Panc1 (cell line): ENCODE measurements at regions not wholly inside any gene's neighbourhood (a gene's known extent, or its start where the extent isn't known, plus 50 kb on each side); places are given as distances from the start of the nearest gene placed in this dataset.

Experiments
- ATAC-seq: fragments of 200-7000 bp; cut with Tn5 transposase; 2 replicates; pipeline ENCODE4 v1.9.1; 2020; ENCODE audit warnings: mild to moderate bottlenecking, moderate library complexity
- BruUV-seq: library from RNA; stranded (reverse); fragments of 400-500 nt; replicated peaks from 2 replicates; lab custom pipeline; 2021; lab: Mats Ljungman, UMichigan
- CTCF ChIA-PET: fragments of 300-600 bp; sonication (Branson Sonifier 250); formaldehyde crosslinking; loops from one replicate; lab custom pipeline; 2022; ENCODE audit warnings: antibody characterized with exemption; lab: Charles Lee
- POLR2A ChIA-PET: fragments of 300-600 bp; sonication (Branson Sonifier 250); formaldehyde crosslinking; loops from one replicate; lab custom pipeline; 2022; ENCODE audit warnings: antibody characterized with exemption; lab: Charles Lee
- DNase-seq: peaks from one replicate; pipeline ENCODE4 v3.0.0-alpha.2; 2010; ENCODE audit warnings: low read depth, low spot score
- H3K27ac ChIP-seq: 2 replicates; pipeline ENCODE4 v1.5.1; 2011; ENCODE audit warnings: mild to moderate bottlenecking, low read length, inconsistent platforms
- H3K27me3 ChIP-seq: fragments of 200-500 bp; sonication (Bioruptor generic); 2 replicates; pipeline ENCODE4 v1.6.0; 2014; ENCODE audit warnings: low read length, inconsistent platforms; ENCODE audit not compliant: control insufficient read depth, insufficient read depth
- H3K36me3 ChIP-seq: fragments of 200-500 bp; sonication (Bioruptor generic); 2 replicates; pipeline ENCODE4 v1.5.1; 2014; ENCODE audit warnings: inconsistent platforms, mild to moderate bottlenecking, low read length, moderate library complexity; ENCODE audit not compliant: control insufficient read depth, insufficient read depth
- H3K4me1 ChIP-seq: 2 replicates; pipeline ENCODE4 v1.5.1; 2011; ENCODE audit warnings: inconsistent platforms, mild to moderate bottlenecking, low read length, moderate library complexity; ENCODE audit not compliant: control insufficient read depth, insufficient read depth
- H3K4me3 ChIP-seq, 2 experiments: 2 replicates each; pipeline ENCODE4 v1.5.1; 2011 to 2012; ENCODE audit warnings: low read depth in 2 of 2, low read length in 2 of 2, mild to moderate bottlenecking in 2 of 2, inconsistent platforms in 1 of 2, moderate library complexity in 1 of 2
- H3K9me3 ChIP-seq: fragments of 200-500 bp; sonication (Bioruptor generic); 2 replicates; pipeline ENCODE4 v1.5.1; 2014; ENCODE audit warnings: low read depth, mild to moderate bottlenecking, inconsistent platforms, low read length, moderate library complexity; ENCODE audit not compliant: control insufficient read depth, insufficient read depth
- CTCF ChIP-seq: fragments of 450-650 bp; IDR thresholded peaks from 2 replicates; pipeline ENCODE4 v1.5.1; 2017; ENCODE audit warnings: mild to moderate bottlenecking
- POLR2AphosphoS5 ChIP-seq: IDR thresholded peaks from 2 replicates; pipeline ENCODE4 v1.6.1; 2012; ENCODE audit warnings: mild to moderate bottlenecking, low read depth, low read length, moderate library complexity
- REST ChIP-seq, 2 experiments: IDR thresholded peaks; 2 replicates each; pipeline ENCODE4 v1.6.1; 2011 to 2012; ENCODE audit warnings: low read depth in 2 of 2, control low read depth in 1 of 2, low read length in 1 of 2, mild to moderate bottlenecking in 1 of 2, moderate library complexity in 1 of 2; ENCODE audit not compliant: insufficient read depth in 1 of 2
- SIN3A ChIP-seq: IDR thresholded peaks from 2 replicates; pipeline ENCODE4 v1.6.1; 2012; ENCODE audit warnings: low read depth, mild to moderate bottlenecking, low read length, moderate library complexity, borderline replicate concordance; ENCODE audit not compliant: insufficient read depth
- TCF7L2 ChIP-seq: IDR thresholded peaks from 2 replicates; pipeline ENCODE4 v1.6.1; 2011; ENCODE audit warnings: mild to moderate bottlenecking, low read depth, low read length, inconsistent platforms
- in situ Hi-C: cut with HindIII; loops from 2 replicates; pipeline ENCODE4 v1.10.0; 2016; ENCODE audit warnings: low sequenced_read_pairs, low pct_unique_long_range_greater_than_20kb
- intact Hi-C: fragments of 100-400 bp; cut with micrococcal nuclease; formaldehyde crosslinking; loops from one replicate; pipeline ENCODE4 v1.10.0; 2022; ENCODE audit not compliant: unreplicated experiment

GRCh38 chr14:100445436-100446088, 122.4 kb downstream of the SLC25A47 start:
- ATAC-seq = no peak
- peak overlapping the region; percentile 94 for H3K27ac ChIP-seq
- no peaks in the 10 kb centered on the region for H3K36me3 ChIP-seq
- no peak for TF ChIP-seq SIN3A
- TF ChIP-seq CTCF = no peak
- TF ChIP-seq REST (IDR thresholded peaks at IDR 0.05; ENCODE audit: insufficient read depth in 1 of 2, low read depth in 2 of 2, low read length in 1 of 2) = no peak
- no peak for TF ChIP-seq POLR2AphosphoS5
- TF ChIP-seq TCF7L2 = no peak
- no TSS peak for BruUV-seq
- ChIA-PET CTCF (no interaction called here), POLR2A (no interaction called here)
- H3K4me1 ChIP-seq = peaks cover 37% of the 10 kb centered on the region
- DNase-seq = no peak
- no peaks in the 10 kb centered on the region for H3K9me3 ChIP-seq
- H3K4me3 ChIP-seq = no peak overlapping the region
- intact Hi-C loops (loop anchor here (10.0 kb wide), 1 partner anchor 79 kb away; no protein-coding TSS in a partner anchor), in situ Hi-C loops (no loop called here)
- no peaks in the 10 kb centered on the region for H3K27me3 ChIP-seq

GRCh38 chr14:100446572-100446971, 123.4 kb downstream of the SLC25A47 start:
- H3K36me3 ChIP-seq = no peaks in the 10 kb centered on the region
- no TSS peak for BruUV-seq
- H3K4me3 ChIP-seq = no peak overlapping the region
- no peaks in the 10 kb centered on the region for H3K9me3 ChIP-seq
- intact Hi-C loops = loop anchor here (10.0 kb wide), 1 partner anchor 78 kb away; no protein-coding TSS in a partner anchor
- TF ChIP-seq CTCF = no peak
- no peak for TF ChIP-seq TCF7L2
- TF ChIP-seq SIN3A = no peak
- TF ChIP-seq REST (IDR thresholded peaks at IDR 0.05; ENCODE audit: insufficient read depth in 1 of 2, low read depth in 2 of 2, low read length in 1 of 2) = no peak
- H3K4me1 ChIP-seq = peaks cover 28% of the 10 kb centered on the region
- peak overlapping the region; percentile 15 for H3K27ac ChIP-seq
- DNase-seq (no peak), ATAC-seq (no peak)
- POLR2A ChIA-PET = no interaction called here
- no peaks in the 10 kb centered on the region for H3K27me3 ChIP-seq
- CTCF ChIA-PET = no interaction called here
- in situ Hi-C loops = no loop called here
